Transverse colon (tissue), 4 donors: ENCODE measurements at regions not wholly inside any gene's neighbourhood (a gene's known extent, or its start where the extent isn't known, plus 50 kb on each side); places are given as distances from the start of the nearest gene placed in this dataset.

ENCODE experiments used
- DNase-seq: peaks from one replicate; pipeline ENCODE4 v3.0.0-alpha.2; 2019
- H3K27ac ChIP-seq, 4 donors: fragments of 200-600 bp; sonication (generic); 2 replicates each; pipeline ENCODE4 v1.5.1; 2016 to 2018; ENCODE audit warnings: inconsistent platforms in 4 of 4
- H3K27me3 ChIP-seq: fragments of 200-600 bp; sonication (generic); 2 replicates; pipeline ENCODE4 v1.5.1; 2017; ENCODE audit warnings: inconsistent platforms
- H3K36me3 ChIP-seq, 4 donors: fragments of 200-600 bp; sonication (generic); 2 replicates each; pipeline ENCODE4 v1.5.1; 2017 to 2019; ENCODE audit warnings: inconsistent platforms in 4 of 4
- H3K4me1 ChIP-seq, 4 donors: fragments of 200-600 bp; sonication (generic); 2 replicates each; pipeline ENCODE4 v1.5.1; 2017 to 2020; ENCODE audit warnings: inconsistent platforms in 4 of 4
- H3K4me3 ChIP-seq, 4 donors: fragments of 200-600 bp; sonication (generic); 1 replicate in 1 of 4; 2 replicates in 3 of 4; pipeline versions ENCODE4 v1.5.1 to v1.6.1; 2017 to 2019; ENCODE audit warnings: inconsistent platforms in 4 of 4
- H3K9me3 ChIP-seq, 2 donors: fragments of 200-600 bp; sonication (generic); 2 replicates each; pipeline ENCODE4 v1.5.1; 2017 to 2019; ENCODE audit warnings: inconsistent platforms in 2 of 2
- CTCF ChIP-seq, 5 experiments: fragments of 200-600 bp in 3 of 5; fragments of 450-650 bp in 2 of 5; sonication (generic) in 3 of 5; IDR thresholded peaks; 1 replicate in 2 of 5; 2 replicates in 3 of 5; pipeline ENCODE4 v1.5.1; 2016 to 2017; ENCODE audit warnings: antibody characterized with exemption in 5 of 5, inconsistent platforms in 3 of 5, mild to moderate bottlenecking in 2 of 5, moderate library complexity in 1 of 5
- EP300 ChIP-seq: sonication (generic); formaldehyde crosslinking; IDR thresholded peaks from one replicate; pipeline ENCODE4 v1.6.1; 2017; ENCODE audit warnings: antibody characterized with exemption, low read depth
- POLR2A ChIP-seq: fragments of 450-650 bp; IDR thresholded peaks from one replicate; pipeline ENCODE4 v1.6.1; 2016; ENCODE audit warnings: antibody characterized with exemption, mild to moderate bottlenecking, moderate library complexity
- POLR2AphosphoS5 ChIP-seq, 3 donors: sonication (generic); formaldehyde crosslinking; IDR thresholded peaks; one replicate each; pipeline ENCODE4 v1.6.1; 2016; ENCODE audit warnings: antibody characterized with exemption in 3 of 3
- WGBS, 2 donors: methylation state at CpG; one replicate each; pipeline ENCODE4 v1.1.5; 2018; ENCODE audit warnings: low coverage in 1 of 2; 5-methylcytosine and 5-hydroxymethylcytosine counted together
- in situ Hi-C, 4 donors: fragments of 200-750 bp; cut with MboI; loops; one replicate each; pipeline versions ENCODE4 v1.15.0 to v1.15.1; 2017; ENCODE audit warnings: low sequenced_read_pairs in 3 of 4, low pct_ligation_motif_present in 1 of 4, low pct_unique_long_range_greater_than_20kb in 1 of 4
- intact Hi-C: fragments of 100-400 bp; cut with DNase I; formaldehyde crosslinking; loops from one replicate; pipeline ENCODE4 v1.15.1; 2023; ENCODE audit warnings: low total_unique reads

DNA sequence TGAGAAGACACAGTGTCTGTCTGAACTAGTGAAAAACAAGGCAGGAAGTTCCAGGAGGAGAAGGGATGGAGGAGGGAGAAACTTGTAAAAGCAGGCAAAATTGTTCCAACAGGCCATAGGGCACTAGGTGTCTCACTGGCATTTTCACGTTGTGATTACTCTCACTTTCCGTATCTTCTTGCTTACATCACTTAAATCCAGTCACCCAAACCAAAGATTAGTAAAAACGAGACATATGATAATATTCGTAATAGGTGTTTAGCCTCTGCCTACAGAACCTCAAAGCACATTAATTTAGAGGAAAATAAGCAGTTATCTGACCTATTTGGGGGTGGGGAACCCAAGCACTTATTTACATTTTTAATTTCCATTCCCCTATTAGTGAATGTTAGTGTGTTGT, 78.3 kb downstream of the POU3F3 start:
- intact Hi-C loops = no loop called here

GRCh38 chr2:104933151-104933917, 79.4 kb downstream of the POU3F3 start:
- intact Hi-C loops (no loop called here), in situ Hi-C loops (no loop called here)
- TF ChIP-seq EP300 (no peak), POLR2A (no peak), POLR2AphosphoS5 (IDR thresholded peaks at IDR 0.05) (no peak), CTCF (IDR thresholded peaks at IDR 0.05) (no peak)
- Histone ChIP-seq H3K27me3 (peaks cover 8% of the 10 kb centered on the region), H3K27ac (no peak overlapping the region), H3K4me3 (no peak overlapping the region), H3K4me1 (peaks cover 0 to 3% (median 0%) of the 10 kb centered on the region in 4 donors), H3K9me3 (no peaks in the 10 kb centered on the region), H3K36me3 (no peaks in the 10 kb centered on the region)
- no peak for DNase-seq
- WGBS, 2 donors = 82 to 87% methylated on average over 4 to 9 of the region's 9 CpGs

More for the DNA sequence above, 78.3 kb downstream of the POU3F3 start:
- no peak overlapping the region for H3K4me3 ChIP-seq
- DNase-seq = no peak
- H3K36me3 ChIP-seq = no peaks in the 10 kb centered on the region
- H3K27me3 ChIP-seq = peaks cover 8% of the 10 kb centered on the region
- H3K4me1 ChIP-seq = peaks cover 0 to 3% (median 0%) of the 10 kb centered on the region in 4 donors
- 55 to 75% methylated on average over 4 of the region's 4 CpGs for WGBS, 2 donors
- in situ Hi-C loops = no loop called here
- H3K27ac ChIP-seq = no peak overlapping the region
- H3K9me3 ChIP-seq = no peaks in the 10 kb centered on the region
- TF ChIP-seq POLR2A = no peak
- no peak for TF ChIP-seq CTCF (IDR thresholded peaks at IDR 0.05)
- TF ChIP-seq EP300 = no peak
- no peak for TF ChIP-seq POLR2AphosphoS5 (IDR thresholded peaks at IDR 0.05)

DNA sequence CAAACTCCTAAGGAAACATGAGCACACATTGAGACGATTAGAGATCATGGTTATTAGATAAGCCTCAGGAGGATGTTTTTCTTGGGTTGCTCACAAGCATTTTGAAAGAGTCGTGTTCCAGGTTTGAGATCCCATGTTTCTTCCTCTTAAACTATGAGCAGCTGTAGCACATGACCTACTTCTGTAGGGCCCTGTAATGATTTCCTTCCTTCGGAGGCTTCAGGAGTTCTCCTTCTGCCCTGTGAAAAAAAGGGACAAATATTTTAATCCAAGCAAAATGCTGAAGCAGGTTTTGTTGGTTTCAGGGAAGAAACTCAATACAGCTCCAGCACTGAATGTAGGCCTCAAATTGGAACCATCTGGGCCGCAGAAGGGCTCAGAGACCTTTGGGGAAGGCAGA, 82.6 kb downstream of the POU3F3 start:
- TF ChIP-seq CTCF (IDR thresholded peaks at IDR 0.05) (no peak), POLR2AphosphoS5 (IDR thresholded peaks at IDR 0.05) (no peak), POLR2A (no peak), EP300 (no peak)
- Histone ChIP-seq H3K27ac (no peak overlapping the region), H3K4me1 (peaks cover 0 to 9% (median 0%) of the 10 kb centered on the region in 4 donors), H3K4me3 (no peak overlapping the region), H3K36me3 (no peaks in the 10 kb centered on the region), H3K27me3 (no peaks in the 10 kb centered on the region), H3K9me3 (no peaks in the 10 kb centered on the region)
- intact Hi-C loops (no loop called here), in situ Hi-C loops (no loop called here)
- DNase-seq = no peak
- 69% methylated on average over 4 of the region's 4 CpGs for WGBS, 2 donors

- intact Hi-C loops = no loop called here
- WGBS, 2 donors = 72 to 82% methylated on average over 2 to 10 of the region's 10 CpGs
Measured at GRCh38 chr2:104938231-104938941, 84.5 kb downstream of the POU3F3 start.

More at GRCh38 chr2:104938231-104938941, 84.5 kb downstream of the POU3F3 start:
- peaks cover 0 to 9% (median 0%) of the 10 kb centered on the region in 4 donors for H3K4me1 ChIP-seq
- TF ChIP-seq POLR2AphosphoS5 (IDR thresholded peaks at IDR 0.05) (no peak), CTCF (IDR thresholded peaks at IDR 0.05) (no peak), POLR2A (no peak), EP300 (no peak)
- H3K9me3 ChIP-seq = no peaks in the 10 kb centered on the region
- no peak overlapping the region for H3K27ac ChIP-seq
- in situ Hi-C loops = no loop called here
- no peaks in the 10 kb centered on the region for H3K36me3 ChIP-seq
- DNase-seq = no peak
- no peak overlapping the region for H3K4me3 ChIP-seq
- H3K27me3 ChIP-seq = no peaks in the 10 kb centered on the region
